ENCODE measurements at regions not wholly inside any gene's neighbourhood (a gene's known extent, or its start where the extent isn't known, plus 50 kb on each side); places are given as distances from the start of the nearest gene placed in this dataset.

GRCh38 chrX:10795721-10796120 lies 175.3 kb upstream of the MID1 start:
- intact Hi-C loops (cut with DNase I) = no loop called here
- Histone ChIP-seq H3K9me3 (no peaks in the 10 kb centered on the region), H3K36me3 (no peaks in the 10 kb centered on the region), H3K4me3 (no peak overlapping the region), H3K27me3 (no peaks in the 10 kb centered on the region), H3K27ac (peak overlapping the region in 3 of 4 donors; percentile 36 to 61 (median 60)), H3K4me1 (peaks cover 0 to 20% (median 4%) of the 10 kb centered on the region in 4 donors)
- TF ChIP-seq CTCF (IDR thresholded peaks at IDR 0.05) (no peak), POLR2AphosphoS5 (IDR thresholded peaks at IDR 0.05) (no peak), EP300 (IDR thresholded peaks at IDR 0.05) (no peak), POLR2A (IDR thresholded peaks at IDR 0.05) (no peak)
- DNase-seq = no peak
- 5 to 55% methylated on average over 1 of the region's 1 CpG for WGBS, 2 donors

GRCh38 chrX:10797466-10797865 lies 177.1 kb upstream of the MID1 start:
- H3K4me1 ChIP-seq = peaks cover 0 to 20% (median 4%) of the 10 kb centered on the region in 4 donors
- TF ChIP-seq POLR2AphosphoS5 (IDR thresholded peaks at IDR 0.05) (no peak), EP300 (IDR thresholded peaks at IDR 0.05) (no peak), POLR2A (IDR thresholded peaks at IDR 0.05) (no peak), CTCF (IDR thresholded peaks at IDR 0.05) (no peak)
- H3K4me3 ChIP-seq = no peak overlapping the region
- no peaks in the 10 kb centered on the region for H3K36me3 ChIP-seq
- 49 to 65% methylated on average over 4 of the region's 4 CpGs for WGBS, 2 donors
- intact Hi-C loops (cut with DNase I) = no loop called here
- H3K9me3 ChIP-seq = no peaks in the 10 kb centered on the region
- H3K27me3 ChIP-seq = no peaks in the 10 kb centered on the region
- DNase-seq = no peak
- peak overlapping the region in 3 of 4 donors; percentile 3 to 39 (median 14) for H3K27ac ChIP-seq

DNA sequence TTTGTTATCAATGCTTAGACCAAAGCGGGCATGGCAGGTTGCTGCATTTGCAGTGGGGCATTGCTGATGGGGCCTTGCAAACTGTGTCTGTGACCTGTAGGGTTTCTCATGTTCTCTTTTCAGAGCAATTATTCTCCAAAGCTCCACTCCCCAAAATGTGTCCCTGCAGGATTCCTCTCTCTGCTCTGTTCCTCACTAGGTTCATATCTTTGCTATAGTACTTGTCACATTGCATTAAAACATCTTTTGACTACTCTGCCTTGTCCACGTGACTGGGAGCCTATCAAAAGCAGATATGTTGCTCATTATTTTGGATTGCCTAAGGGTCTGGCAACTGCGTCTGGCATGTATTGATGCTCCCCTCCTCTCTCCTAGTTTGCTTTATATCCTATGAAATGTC lies 177.7 kb upstream of the MID1 start:
- H3K9me3 ChIP-seq = no peaks in the 10 kb centered on the region
- peaks cover 0 to 20% (median 4%) of the 10 kb centered on the region in 4 donors for H3K4me1 ChIP-seq
- H3K36me3 ChIP-seq = no peaks in the 10 kb centered on the region
- peak overlapping the region in 1 of 4 donors; percentile 3 for H3K27ac ChIP-seq
- TF ChIP-seq POLR2AphosphoS5 (IDR thresholded peaks at IDR 0.05) (no peak), CTCF (IDR thresholded peaks at IDR 0.05) (no peak), EP300 (IDR thresholded peaks at IDR 0.05) (no peak), POLR2A (IDR thresholded peaks at IDR 0.05) (no peak)
- intact Hi-C loops (cut with DNase I) = no loop called here
- H3K27me3 ChIP-seq = no peaks in the 10 kb centered on the region
- no peak for DNase-seq
- 82% methylated on average over 3 of the region's 3 CpGs for WGBS, 2 donors
- no peak overlapping the region for H3K4me3 ChIP-seq

DNA sequence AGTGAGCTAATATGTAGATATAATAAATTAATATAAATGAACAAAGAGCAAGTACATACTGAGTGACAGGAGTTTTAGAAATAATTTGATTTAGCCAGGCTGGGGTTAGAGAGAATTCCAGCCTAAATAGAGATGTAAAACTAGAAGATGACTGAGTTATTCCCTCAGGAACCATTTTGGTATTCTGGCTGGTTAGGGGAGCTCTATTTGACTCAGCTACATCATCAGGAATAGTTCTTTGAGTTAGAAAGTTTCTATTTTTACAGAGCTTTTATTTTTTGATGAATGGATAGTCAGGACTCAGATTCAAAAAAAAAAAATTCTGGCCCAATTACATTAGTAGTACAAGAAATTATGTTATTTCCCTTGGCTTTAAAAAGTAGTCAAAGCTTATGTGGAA lies 180.4 kb upstream of the MID1 start:
- Histone ChIP-seq H3K4me3 (no peak overlapping the region), H3K36me3 (no peaks in the 10 kb centered on the region), H3K4me1 (peaks cover 0 to 5% (median 2%) of the 10 kb centered on the region in 4 donors), H3K27me3 (no peaks in the 10 kb centered on the region), H3K9me3 (no peaks in the 10 kb centered on the region), H3K27ac (peak overlapping the region in 1 of 4 donors; percentile 35)
- no peak for TF ChIP-seq CTCF (IDR thresholded peaks at IDR 0.05)
- no peak for TF ChIP-seq EP300 (IDR thresholded peaks at IDR 0.05)
- TF ChIP-seq POLR2A (IDR thresholded peaks at IDR 0.05) = no peak
- no peak for TF ChIP-seq POLR2AphosphoS5 (IDR thresholded peaks at IDR 0.05)
- no peak for DNase-seq
- intact Hi-C loops (cut with DNase I) = no loop called here

DNA sequence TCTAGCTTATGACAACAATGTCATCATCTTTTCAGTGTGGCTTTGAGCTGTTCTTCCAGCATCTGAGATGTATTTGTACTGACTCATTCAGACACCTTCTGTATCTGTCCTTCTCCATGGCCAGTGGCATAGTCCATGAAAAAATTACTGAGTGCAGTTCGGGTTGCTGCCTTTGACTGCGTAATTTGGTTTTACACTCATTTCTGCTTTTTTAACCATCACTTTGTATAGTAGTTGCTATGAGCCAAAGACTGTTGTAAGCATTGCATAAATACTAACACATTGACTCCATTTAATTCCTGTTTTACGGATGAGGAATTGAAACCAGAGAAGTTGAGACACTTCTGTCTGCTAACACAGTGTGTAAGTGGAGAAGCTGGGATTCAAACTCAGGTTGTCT lies 190.7 kb upstream of the MID1 start:
- intact Hi-C loops (cut with DNase I) = no loop called here
- TF ChIP-seq CTCF (IDR thresholded peaks at IDR 0.05) (no peak), POLR2AphosphoS5 (IDR thresholded peaks at IDR 0.05) (no peak), EP300 (IDR thresholded peaks at IDR 0.05) (no peak), POLR2A (IDR thresholded peaks at IDR 0.05) (no peak)

More for the DNA sequence above, 190.7 kb upstream of the MID1 start:
- Histone ChIP-seq H3K27me3 (no peaks in the 10 kb centered on the region), H3K9me3 (no peaks in the 10 kb centered on the region), H3K27ac (no peak overlapping the region), H3K4me3 (no peak overlapping the region), H3K4me1 (no peaks in the 10 kb centered on the region), H3K36me3 (no peaks in the 10 kb centered on the region)
- WGBS, 2 donors = 94 to 97% methylated on average over 3 of the region's 3 CpGs
- no peak for DNase-seq
